RKO (cell line): ENCODE measurements at regions not wholly inside any gene's neighbourhood (a gene's known extent, or its start where the extent isn't known, plus 50 kb on each side); places are given as distances from the start of the nearest gene placed in this dataset.
A peak's percentile ranks its signal among the peaks of the same experiment; 100 is the strongest.

Source experiments
- DNase-seq: peaks from one replicate; pipeline ENCODE4 v3.0.0-alpha.2; 2016; ENCODE audit warnings: low spot score

DNA sequence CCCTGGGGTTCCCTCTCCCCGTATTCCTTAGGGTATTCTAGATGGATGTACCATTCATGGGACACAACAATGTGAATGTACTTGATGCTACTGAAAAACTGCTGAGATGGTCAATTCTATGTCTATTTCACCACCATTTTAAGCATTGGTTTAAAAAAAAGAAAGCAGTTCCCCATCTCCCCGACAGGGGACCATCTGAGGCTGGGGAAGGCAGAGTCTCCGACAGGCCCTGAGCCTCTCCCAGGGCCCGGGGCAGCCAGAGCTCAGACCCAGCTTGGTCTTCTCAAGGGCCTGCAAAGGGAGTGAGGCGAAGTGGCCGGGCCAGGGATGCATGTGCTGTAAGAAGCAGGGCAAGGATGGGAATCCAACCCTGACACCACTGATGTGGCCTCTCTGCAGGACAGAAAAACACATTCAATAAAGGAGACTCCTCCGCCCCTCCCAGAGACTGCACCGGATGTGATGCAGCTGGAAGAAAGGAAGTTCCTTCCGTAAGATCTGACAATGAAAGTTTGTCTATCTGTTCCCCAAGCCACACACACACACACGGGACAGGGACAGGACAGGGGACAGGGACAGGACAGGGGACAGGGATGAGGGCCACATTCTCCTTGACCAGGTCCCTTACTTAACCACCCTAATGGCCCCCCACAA is 234.1 kb downstream of the BCL11B start:
- DNase-seq = no peak

DNA sequence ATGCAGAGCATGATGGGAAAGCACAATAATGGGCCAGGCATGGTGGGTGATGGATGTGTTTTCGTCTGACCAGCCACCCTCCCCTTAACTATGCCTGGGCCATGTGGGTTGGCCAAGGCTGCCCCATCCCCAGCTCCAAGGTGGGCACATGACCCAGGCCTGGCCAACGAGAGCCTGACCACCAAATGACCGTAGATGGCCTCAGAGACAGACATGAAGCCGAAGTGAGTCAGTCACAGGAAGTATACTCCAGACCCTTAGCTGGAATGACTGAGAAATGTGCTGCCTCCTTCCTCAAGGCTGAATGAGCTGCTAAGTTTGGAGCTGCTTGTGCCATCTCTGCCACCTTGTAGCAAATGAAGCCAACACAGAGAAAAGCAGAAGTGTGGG is 233.6 kb downstream of the BCL11B start:
- DNase-seq = peak; percentile 7

DNA sequence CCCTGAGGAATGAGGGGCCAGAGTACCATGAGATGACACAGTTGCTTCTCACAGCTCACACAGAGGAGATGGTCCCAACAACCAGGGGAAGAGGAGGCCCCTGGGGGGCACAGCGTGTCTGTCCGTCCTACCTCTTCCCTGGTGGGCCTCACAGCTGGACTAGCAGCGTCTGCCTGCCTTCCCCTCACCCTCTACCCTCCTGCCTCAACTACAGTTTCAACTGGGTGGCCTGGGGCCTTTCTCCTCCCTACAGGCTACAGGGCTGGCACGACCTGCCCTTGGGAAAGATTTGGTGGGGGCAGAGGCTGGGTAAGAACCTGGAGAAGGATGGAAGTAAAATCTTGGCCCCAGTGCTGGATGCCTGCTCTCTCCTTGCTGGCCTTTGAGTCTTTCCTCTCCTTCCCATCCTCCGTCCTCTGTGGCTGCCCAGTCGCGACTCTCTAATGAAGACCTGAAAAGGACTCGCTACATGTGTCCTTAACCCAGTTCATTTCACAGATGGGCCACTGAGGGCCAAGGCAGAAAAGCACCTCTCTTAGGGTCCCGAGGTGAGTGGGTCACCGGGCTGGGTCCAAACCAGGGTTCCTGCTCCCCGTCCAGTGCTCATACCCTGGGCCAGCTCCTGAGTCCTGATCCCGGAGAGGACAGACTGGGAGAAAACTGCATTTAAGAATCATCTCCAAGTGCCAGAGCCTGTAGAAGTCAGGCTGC is 232.5 kb downstream of the BCL11B start:
- DNase-seq = no peak

DNA sequence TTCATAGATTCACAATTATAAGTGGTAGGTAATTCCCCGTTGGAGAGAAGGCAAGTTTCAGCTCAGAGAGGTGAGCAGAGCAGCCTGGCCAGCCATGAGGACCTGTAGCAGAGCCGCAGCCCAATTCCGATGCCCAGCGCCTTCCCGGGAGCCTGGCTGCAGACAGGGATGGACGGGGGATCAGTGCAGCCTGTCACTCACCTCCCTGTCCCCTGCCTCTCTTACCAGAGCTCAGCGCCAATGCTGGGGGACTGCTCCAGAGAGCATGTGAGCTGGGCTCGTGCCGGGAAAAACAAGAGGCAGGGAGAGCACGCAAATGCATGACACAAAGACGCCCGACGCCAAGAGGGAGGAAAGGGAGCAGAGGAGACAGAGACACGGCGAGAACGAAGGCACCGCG is 231.9 kb downstream of the BCL11B start:
- DNase-seq = no peak

DNA sequence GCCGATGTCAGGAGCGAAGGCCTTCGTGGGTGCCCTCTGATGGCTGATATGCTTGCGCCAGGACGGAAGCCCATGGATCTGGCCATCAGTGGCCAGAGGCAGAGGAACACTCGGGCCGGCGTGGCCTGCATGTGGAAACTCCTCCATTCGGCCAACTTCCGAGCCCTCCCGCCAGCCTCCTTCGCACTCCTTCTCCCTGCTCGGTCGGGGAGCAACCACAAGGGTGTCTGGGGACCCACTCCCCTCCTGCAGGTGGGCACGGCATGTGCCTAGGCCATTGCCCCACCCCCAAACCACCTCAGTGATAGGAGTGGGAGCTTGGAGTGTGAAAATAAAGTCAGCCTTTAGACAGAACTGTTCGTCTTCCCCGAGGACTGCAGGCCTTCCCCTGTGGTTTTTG is 231.3 kb downstream of the BCL11B start:
- no peak for DNase-seq

DNA sequence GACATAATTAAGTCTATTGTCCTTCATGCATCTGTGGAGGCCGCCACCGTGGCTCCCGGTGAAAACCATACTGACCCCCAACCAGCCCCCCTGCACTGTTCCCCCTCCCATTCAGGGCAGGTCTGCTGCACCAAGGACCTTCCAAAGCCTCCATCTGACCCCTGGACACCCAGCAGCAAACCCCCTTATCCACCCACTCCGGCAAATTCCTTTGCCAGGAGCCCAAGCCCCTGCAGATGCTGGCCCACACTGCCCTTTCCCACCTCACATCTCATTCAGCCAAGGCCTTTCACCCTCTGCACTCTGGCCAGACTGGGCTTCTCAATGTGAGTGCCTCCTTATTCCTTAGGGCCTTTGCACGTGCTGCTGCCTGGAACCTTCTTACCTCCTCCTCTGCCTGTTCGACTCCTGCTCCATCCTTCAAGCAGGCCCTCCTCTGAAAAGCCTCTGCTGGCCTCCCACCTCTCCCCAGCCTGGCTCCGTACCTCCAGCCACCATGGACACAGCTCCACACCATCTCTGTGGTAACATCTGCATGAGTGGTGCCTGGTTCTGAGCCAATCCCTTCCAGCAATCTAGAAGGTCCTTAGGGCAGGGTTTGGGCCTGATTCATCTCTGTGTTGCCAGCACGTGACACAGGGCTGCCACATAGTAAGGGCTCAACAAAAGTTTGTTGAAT is 230.7 kb downstream of the BCL11B start:
- no peak for DNase-seq

DNA sequence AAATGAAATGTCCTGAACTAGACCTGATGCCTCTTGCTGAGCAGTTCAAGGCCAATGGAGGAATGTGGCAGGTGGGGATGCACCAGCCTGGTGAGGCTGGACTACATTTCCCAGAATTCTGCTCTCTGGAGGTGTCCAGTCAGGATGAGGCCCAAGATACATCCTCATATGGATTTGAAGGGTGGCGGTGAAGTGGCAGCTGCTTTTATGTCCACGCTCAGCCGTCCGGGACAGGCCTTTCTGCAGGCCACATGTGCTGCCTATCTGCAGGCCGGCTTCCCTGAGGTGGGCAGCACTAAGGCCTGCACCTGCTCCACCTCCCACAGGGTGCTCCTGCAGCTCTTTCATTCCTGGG is 230.2 kb downstream of the BCL11B start:
- DNase-seq = no peak

DNA sequence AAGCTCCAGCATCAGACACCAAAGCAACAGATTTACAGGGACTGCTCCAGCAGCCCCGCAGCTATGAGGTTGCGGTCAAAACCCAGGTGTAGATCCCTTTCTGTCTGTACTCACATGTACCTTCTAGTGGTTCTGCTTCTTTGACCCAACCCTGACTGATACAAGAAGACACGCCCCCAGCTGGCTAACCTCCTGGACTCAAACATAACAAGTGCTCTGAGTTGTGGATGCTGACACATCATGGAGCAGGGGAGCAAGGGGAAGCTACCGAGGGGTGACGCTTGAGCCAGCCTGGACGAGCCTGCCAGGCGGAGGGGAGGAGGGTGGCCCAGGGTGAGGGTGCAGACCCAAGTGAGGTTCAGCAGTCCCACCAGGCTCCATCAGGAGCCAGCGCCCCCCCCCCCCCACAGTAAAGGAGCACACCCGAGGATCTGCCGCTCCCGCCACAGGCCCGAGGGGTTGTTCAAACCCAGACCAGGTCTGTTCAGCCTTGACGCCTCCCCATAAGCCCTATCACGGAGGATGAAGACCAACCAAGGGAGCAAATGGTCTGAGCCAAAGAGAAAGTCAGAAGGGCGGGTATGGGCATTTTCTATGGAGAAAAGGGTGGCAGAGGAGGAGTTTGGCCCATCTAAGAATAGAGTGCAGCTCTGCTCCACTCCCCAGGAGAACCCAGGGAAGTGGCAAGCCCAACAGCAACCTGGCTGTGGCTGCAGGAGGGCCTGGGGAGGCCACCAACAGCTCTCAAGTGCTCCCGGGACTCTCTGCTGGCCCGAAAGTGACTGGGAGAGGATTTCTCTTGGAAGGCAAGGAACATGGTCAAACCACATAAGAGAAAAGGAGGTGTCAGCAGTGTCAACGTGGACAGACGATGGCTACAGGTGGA is 229.4 kb downstream of the BCL11B start:
- no peak for DNase-seq

DNA sequence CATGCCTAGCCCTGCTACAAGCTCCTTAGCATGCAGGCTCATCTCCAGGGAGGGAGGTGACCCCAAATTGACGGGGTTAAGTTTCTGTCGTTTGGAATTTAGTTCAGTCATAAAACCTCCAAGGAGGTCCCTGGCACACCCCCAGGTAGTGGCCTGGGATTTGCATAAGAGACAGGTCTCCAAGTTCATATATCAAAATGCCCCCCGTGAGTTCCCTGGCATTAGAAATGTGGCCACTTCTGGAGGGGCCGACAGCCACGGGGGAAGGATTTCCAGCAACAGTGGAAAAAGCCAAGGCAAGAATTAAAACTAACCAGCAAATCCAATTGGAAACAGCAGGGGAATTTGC is 228.8 kb downstream of the BCL11B start:
- no peak for DNase-seq

DNA sequence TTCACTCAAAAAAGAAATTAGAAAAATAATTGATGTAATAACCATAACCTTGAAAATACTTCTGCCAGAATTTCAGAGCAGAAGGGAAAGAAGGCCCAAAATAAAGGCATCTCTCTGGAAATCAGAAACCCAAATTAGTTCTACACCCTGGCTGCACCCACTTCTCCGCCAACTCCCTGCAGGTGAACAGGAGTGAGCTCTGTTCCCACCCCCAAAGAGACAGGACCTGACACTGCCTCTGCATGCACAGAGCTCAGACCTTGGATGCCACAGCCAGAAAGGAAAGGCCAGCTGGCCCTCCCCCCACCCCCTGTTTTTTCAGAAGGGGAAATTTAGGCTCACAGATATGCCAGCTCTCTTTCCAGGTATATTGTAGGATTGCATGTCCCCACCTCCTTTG is 228.2 kb downstream of the BCL11B start:
- no peak for DNase-seq

DNA sequence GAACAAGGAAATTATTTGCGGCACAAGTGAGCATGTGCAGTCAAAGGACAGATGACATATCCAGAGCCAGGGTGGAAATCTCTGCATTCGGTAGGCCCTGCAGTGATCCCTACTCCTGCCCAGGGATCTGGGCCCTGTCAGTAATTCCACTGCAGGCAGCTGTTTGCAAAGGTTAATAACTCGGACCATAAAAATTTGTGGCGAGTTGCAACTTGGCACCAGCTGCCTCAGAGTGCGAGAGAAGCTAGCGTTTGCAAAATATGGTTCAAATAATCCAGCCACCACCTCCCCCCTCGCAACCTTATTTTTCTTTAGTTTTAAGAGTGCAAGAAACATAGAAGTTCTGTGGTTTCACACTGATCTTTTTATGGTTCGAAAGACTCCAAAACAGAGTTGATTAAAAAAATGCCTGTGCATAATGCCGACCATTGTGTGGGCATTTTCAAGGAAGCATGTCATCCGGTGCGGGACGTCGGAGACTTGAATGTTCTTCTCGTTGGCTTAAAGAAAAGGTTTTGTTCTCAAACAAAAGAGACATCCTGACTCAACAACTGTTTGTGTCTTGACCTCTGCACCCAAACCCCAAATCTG is 224.5 kb downstream of the BCL11B start:
- no peak for DNase-seq

DNA sequence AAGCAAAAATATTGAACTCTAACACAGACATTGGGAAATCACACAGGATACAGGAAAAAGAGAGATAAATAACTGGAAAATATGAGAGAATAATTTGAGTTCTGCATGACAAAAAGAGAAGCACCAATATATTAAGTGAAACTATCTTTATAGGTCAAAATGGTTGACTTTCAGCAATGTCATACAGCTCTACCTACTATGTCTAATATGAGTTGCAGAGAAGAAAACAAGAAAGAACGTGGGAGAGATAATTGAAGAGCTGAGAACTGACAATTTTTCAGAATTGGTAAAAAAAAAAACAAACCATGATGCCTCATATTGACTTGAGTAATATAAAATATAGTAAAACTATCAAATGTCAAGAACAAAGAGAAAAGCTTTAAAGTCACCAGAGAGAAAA is 221.7 kb downstream of the BCL11B start:
- no peak for DNase-seq

DNA sequence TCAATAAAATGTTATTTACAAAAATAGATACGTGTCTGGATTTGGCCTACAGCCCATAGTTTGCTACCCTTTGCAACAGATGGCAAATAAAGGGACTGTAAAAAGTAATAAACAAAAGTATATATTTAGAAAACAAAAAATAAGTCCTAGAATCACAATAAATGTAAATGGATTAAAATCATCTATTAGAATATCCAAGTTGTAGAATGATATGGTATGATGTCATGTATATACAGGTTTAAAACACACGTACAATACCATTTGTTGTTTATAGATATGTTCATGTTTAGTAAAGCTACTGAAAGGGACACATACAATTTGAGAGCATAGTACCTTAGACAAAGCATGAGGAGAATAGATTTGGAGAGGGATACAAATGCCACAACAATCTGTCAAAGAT is 219.5 kb downstream of the BCL11B start:
- no peak for DNase-seq

DNA sequence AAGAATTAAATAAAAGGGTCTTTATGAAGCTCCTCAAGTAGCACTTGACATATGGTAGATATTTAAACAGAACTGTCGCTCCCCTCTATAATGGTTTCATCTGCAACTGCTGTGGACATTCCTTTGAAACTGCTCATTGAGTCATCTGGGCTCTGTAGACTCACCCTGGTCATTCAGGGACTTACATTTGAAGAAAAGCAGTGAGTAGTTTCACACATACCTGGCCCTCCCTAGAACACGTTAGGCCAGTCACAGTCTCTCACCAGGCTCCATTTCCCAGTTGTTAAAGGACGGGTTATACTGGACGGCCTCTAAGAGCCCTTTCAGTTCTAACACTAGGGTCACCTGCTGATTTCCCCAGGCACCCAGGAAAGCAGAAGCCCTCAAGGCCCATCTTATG is 217.0 kb downstream of the BCL11B start:
- no peak for DNase-seq

DNA sequence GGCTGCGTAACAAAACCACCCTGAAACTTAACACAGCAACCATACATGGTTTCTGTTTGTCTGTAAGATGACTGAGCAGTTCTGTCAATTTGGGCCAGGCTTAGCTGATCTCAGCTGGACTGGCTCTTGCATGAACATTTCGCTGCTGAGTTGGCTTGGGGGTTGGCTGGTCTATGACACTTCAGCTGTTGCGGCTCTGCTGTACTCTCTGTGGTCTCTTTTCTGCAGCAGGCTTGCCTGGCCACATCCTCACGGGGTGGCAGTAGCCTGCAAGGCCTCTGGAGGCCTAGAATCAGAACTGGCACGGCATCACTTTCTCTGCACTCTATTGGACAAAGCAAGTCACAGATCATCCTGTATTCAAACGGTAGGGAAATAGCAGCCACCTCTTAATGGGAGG is 216.2 kb downstream of the BCL11B start:
- no peak for DNase-seq

DNA sequence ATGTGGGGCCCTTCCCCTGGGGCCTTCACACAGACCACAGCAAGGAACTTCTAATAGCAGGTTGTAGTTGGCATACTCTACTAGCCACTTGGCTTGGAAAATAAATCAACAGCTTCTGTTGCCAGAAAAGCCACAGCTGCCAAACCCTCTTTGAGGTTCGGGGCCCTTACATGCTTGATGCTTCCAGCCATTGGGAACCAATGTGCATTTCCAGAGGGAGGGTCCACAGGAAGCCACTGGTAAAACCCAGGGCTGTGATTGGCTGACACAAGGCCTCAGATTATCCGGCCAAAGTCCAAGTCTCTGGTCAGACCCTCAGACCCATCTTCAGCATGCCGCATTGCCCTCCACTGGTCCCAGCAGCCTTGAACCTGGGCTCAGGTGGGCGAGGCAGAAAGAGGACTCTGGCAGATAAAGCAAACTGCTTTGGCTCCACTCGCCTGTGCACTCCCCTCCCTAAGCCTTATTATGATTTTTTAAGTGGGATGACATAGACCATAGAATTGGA is 214.4 kb downstream of the BCL11B start:
- DNase-seq = no peak

DNA sequence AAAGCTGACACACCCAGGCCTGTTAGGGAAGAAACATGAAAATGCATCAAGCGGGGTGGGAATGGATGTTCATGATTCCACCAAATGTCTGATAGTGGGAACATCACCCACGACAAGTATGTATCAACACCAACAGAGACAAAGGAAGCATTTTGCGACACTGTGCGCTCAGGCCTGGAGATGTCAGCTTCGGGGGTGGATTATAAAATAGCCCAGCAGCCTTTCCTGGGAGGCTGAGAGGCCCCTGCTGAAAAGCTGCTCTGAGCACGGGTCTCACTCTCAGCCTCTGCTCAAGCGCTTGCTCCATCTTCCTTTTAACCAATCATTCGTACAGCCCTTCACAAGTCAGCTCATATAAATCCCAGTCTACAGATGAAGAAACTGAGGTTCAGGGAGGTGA is 213.5 kb downstream of the BCL11B start:
- DNase-seq = no peak

DNA sequence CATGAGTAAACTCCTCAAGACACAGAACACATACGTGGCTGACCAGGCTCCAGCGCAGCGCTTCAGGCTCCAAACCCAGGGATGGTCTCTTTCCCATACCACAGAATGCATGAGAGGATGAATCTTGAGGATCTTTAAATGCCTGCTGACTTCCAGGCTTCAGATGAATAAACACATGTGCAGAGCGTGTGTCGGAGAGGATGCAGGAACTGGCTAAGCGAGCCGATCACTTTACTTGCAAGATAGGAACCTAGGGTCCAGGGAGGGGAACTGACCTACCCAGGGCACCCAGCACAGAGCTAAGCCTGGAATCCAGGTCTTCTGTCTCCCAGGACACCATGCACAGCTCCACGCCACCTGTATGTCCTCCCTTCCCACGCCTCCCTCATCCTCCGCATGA is 209.8 kb downstream of the BCL11B start:
- DNase-seq = no peak

DNA sequence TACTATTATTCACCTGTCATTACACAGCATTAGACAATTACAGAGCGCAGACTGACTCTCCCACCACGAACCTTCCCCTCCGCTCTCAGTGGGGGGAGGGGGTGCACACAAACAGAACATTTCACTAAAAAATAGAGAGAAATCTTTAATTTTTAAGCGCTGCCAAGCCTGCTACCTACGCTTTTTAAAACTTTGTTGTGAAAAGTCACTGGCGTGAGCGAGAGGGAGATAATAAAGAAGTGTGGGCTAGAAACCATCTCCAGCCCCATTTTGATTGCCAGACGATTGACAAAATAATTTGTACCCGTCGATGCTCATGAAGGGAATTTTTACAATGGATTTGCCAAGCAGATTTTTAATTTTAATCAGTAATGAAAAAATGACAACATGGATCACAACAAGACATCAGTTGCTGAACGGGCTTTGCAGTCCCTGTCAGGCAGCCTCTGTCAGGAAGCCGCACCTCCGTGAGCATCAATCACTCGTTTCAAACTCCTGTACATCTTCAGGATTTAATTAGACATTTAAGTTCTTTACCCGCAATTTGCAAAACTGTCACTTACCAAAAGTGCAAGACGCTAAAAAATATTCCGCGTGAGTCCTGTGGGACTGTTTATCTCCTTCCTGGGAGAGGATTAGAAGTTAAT is 209.1 kb downstream of the BCL11B start:
- DNase-seq = no peak

DNA sequence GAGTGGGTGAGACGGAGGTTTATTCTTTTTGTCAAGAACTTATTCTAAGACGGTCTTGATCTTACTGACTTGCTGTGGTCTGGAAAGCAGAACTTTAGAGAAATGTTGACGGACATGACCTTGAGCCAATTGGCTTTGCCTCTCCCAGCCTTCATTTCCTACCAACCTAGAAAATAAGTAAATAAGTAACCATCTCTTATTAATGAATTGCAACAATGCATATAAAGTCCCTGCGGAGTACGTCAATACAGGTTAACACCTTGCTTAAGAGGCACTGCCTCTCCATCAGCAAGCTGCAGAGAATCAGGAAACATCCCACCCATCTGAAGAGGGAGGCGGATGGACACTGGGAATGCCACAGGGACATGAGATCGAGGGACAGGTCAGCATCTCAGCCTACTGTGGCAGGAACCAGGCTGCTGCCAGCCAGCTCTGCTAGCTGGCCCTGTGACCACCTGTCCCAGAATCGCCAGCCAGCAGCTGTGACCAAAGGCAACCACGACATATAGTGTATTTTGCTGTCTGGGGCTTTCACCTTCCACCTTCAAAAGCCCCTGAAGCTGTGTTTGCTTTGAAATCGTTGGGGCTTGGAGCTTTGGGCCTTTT is 208.3 kb downstream of the BCL11B start:
- DNase-seq = no peak

DNA sequence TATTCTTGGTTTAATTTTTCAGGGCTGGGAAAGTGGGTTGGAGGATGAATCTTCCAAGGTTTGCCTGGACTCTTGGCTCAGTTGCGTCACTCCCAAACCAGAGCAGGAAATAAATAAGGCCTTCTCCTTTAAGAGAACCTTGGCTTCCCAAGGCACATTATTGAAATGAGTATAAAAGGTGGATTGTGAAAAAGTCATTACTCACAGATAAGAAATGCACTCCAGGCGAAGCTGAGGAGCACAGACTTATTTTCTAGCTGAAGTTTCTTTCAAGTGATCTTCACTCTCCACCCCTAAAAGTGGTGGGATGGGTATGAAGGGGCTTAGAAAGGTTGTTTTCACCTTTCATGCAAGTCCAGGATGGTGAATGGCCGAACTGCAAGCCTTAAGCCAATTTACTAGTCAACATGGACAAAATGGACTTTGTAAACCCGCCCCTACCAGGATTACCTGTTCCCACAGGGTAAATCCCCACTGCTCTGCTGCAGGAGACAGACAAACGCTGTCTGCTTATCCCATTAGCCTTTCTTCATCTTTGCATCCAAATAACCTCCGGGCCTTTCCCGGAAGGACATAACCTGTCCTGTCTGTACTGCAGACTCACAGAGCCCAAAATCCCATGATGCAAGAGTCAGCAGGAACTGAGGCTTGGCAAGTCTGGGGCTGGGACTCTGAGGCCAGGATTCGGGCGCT is 207.6 kb downstream of the BCL11B start:
- DNase-seq = no peak
